ENCODE measurements at regions not wholly inside any gene's neighbourhood (a gene's known extent, or its start where the extent isn't known, plus 50 kb on each side); places are given as distances from the start of the nearest gene placed in this dataset.

DNA sequence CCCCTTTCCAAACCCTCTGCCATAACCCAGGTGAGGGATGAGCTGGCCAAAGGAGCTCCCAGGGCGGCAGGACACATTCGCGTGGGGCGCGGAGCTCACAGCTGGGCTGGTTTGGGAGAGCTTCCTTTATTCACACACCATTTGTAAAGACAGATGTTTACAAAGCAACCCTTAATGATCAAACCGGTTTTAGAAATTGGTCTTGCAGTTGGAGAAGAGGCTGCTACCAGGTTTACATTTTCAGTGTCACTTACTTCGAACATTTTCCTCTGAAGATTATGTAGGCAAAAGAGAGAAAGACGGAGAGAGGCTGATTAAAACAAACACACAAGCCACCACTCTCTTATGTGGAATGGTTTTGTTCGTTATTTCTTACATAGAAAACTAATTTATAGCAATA, 648.7 kb downstream of the IRX1 start:
- DNase-seq: no peak

DNA sequence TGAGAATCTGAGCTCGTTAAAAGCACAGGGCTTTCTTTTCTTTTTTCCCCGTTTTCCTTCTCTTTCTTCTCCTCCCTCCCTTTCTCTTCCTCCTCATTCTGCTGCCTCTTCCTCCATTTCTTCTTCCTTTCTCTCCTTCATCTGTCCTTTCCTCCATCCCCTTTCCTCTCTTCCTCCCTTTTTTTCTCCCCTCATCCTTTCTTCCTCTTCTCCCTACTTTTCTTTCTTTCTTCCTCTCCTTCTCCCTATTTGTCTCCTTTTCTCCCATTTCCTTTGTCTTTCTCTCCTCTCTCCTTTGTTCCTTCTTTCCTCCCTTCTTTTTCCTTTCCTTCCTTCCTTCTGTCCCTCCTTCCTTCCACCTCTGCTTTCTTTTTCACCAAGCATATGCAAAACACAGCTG, 649.4 kb downstream of the IRX1 start:
- DNase-seq: no peak

DNA sequence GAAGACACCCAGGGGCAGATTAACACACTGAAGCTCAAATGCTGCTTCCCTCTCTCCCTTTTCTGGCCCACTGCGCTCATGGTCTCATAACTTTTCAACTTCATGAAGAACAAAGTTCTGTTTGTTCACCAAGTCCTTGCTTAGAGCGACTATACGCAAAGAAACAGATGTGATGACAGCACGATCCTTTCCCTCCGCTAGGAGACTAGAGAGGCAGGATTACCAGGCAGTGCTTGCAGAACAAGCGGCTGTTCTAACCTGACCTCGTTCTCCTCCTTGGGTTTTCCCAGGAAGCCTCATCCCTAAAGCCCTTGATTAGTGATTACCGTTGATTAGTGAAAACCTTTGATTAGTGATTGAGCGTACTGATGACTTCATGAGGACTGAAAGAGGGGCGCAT, 649.9 kb downstream of the IRX1 start:
- DNase-seq: no peak

DNA sequence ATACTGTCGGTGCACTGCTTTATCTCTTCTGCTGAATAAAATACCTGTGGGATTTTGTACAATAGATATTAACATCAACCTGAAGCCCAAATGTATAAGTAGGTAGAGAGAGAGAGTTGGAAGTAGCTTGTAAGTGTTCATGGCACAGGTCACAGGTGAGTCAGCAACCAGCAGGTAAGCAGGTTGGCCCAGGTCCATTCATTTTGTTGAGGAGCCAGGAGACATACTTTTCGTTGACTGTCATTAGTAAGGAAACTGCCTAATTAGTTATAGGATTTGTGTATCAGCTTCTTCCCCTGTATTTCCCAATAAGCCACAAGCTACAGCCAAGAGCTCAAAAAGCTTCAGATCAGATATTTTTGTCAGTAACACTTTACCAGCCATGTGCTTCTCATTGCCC, 650.8 kb downstream of the IRX1 start:
- no peak for DNase-seq

GRCh38 chr5:4250254-4250653, 654.6 kb downstream of the IRX1 start:
- no peak for DNase-seq

DNA sequence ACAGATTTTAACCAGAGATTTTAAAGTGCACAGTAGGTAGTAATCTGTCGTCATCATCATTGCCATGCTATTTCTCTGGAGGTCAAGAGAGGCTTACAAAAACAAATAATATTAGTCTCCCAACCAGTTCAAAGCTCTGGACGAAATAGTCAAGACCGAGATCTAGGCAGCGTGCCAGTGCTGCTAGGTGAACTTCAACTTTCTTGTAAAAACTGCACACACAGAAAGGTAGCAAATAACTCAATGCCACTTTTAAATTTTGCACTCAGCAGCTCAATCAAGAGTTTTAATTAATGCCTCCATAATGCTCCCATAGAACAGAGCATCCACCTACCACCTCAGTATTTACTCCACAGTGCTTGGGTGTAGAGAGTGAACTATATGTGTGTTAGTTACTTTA, 656.8 kb downstream of the IRX1 start:
- DNase-seq: no peak

GRCh38 chr5:4254736-4255135, 659.1 kb downstream of the IRX1 start:
- DNase-seq: no peak

GRCh38 chr5:4255441-4255840, 659.8 kb downstream of the IRX1 start:
- DNase-seq: no peak

GRCh38 chr5:4258170-4258569, 662.5 kb downstream of the IRX1 start:
- no peak for DNase-seq

- DNase-seq: no peak
Observed at GRCh38 chr5:4271193-4271592, 675.6 kb downstream of the IRX1 start.

DNA sequence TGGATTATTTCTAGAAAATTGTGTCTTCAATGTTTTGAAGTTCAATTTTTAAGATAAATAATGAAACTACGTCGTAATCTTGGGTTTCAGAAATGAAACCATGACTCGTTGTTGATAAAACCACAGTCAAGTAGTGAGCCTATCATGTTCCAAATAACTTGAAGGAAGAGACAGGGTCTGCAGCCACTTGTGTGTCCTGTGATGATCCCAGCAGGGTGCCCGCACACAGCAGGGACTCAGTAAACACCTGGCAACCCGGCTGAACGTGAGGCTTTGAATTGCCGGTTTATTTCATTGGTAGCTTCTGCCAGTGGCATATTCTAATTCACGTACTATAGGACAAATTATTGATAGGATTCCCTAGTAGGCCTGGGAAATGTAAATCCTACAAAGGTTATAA, 679.6 kb downstream of the IRX1 start:
- no peak for DNase-seq

GRCh38 chr5:4294878-4295277, 699.2 kb downstream of the IRX1 start:
- no peak for DNase-seq

DNA sequence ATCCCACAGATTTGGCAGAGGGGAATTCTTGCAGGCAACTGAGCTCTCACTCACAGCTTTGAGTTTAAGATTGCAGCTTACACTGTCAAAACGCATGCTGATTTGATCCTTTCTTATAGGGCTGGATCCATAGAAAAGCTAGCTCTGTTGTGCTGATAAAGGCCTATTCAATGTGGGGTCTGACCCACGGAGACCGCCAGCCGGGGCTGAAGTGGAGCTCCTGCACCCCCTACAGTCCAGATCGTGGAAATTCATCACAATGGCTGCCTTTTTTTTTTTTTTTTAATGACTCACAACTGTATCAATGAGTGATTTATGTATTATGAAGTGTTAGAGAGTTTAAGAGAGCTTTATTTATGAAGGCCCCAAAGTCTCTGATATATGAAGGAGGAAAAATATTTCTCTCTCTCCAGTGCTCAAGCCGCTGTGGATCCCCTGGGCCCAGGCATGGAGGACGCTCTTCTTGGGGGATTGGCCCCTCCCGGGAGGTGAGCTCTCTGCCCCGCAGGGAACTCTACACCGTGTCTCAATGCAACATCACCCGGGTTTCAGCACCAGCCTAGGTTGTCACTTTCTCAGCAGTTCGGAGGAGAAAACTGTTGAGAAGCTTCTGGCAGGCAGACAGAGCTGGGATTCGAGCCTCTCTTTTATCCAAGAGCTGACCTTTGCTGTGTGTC, 700.2 kb downstream of the IRX1 start:
- DNase-seq: no peak

DNA sequence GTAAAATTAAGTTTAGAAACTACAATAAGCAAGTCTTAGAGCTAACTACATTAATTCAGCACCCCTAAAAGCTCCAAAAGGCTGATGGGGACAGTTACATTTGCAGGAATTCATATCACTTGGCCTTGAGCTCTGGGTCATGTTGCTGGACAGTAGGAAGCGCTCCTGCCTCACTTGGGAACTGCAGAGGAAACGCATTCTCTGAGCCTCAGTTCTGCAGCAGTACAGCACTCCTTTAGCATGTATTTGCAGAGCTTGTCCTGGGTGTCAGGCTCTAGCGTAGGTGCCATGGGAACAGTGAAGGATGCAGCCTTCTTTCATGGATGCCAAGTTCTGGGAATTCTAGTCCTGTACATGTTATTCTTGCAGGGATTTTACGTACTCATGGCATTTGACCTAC, 710.4 kb downstream of the IRX1 start:
- DNase-seq: no peak

- no peak for DNase-seq
Observed at GRCh38 chr5:4309026-4309425, 713.4 kb downstream of the IRX1 start.

DNA sequence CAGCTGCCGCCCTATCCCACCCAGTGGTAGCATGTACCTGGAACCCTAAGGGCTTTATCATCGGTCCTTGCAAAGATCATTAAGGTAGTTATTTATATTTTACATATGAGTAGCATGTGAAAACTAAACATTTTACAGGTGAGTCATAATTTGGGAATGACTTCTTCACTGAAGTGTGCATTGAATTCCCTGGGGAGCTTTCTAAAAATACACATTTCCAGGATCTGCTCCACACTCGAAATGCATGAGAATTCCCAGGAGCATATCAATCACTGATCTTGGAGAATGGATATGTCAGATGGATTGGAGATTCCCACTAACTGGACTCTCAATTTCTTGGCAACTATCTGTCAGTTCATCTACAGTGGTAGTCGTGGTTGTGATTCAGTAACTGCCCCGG, 717.5 kb downstream of the IRX1 start:
- DNase-seq: no peak

DNA sequence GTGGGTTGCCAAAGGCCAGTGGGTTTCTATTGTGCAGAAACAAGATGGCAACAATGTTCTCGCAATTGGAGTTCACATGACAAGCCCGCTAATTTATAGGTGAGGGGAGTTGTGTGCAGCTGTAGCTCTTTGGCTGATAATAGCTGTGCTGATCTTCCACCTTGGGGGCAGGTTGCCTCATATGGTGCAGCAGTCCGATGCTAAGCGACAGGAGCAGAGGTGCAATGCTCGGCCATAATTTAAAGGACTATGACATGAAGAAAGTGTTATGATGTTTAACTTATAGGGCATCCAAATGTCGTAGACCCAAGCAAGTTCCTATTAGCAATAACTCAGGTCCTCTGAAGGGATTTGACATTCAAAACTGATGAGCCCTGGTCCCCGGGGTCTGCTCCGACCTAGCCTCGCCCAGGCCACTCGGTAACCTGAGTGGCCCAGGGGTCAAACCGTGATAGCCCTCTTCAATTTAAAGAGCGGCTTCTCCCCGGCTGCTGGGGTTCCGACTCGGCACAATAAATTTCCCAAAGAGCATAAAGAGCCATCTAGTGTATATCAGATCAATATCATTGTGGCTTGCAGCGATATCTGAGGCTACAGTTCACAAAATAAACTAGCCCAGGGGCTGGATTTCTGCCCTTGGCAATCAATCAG, 724.0 kb downstream of the IRX1 start:
- no peak for DNase-seq

DNA sequence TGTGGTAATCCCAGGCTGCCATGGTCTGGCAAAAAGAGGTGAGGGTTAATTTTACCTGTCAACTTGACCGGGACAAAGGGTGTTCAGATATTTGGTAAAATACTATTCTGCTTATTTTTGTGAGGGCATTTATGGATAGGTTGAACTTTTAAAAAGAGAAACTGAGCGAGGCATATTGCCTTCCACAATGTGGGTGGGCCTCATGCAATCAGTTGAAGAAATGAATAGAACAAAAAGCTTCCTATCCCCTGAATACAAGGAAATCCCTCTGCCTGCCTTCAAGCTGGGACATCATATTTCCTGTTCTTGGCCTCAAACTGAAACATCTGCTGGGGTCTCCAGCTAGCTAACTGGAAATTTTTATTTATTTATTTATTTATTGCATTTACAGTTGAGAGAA, 734.7 kb downstream of the IRX1 start:
- no peak for DNase-seq

- DNase-seq: no peak
Observed at GRCh38 chr5:4335078-4335477, 739.4 kb downstream of the IRX1 start.

GRCh38 chr5:4337519-4337918, 741.9 kb downstream of the IRX1 start:
- no peak for DNase-seq

GRCh38 chr5:4339949-4340348, 744.3 kb downstream of the IRX1 start:
- no peak for DNase-seq

GRCh38 chr5:4345850-4346249, 750.2 kb downstream of the IRX1 start:
- DNase-seq: no peak

GRCh38 chr5:4348423-4348822, 752.8 kb downstream of the IRX1 start:
- DNase-seq: no peak

DNA sequence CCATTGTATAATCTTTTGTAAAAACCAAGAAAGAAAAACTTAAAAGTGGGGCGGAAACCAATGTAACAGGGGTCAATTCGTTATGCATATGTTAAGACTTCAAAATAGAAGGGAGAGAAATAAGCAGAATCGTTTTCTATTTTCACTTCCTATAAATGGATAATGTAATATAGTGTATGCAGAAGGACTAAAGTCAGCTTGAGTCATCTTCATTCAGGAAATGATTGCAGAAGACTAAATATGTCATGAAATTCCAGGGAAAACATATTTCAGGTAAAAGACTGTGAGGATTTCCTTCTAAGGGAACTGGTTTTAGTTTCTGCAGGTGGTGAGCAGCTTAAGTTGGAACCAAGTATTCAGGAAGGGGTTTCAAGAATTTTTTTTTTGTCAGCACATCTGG, 753.3 kb downstream of the IRX1 start:
- DNase-seq: no peak

DNA sequence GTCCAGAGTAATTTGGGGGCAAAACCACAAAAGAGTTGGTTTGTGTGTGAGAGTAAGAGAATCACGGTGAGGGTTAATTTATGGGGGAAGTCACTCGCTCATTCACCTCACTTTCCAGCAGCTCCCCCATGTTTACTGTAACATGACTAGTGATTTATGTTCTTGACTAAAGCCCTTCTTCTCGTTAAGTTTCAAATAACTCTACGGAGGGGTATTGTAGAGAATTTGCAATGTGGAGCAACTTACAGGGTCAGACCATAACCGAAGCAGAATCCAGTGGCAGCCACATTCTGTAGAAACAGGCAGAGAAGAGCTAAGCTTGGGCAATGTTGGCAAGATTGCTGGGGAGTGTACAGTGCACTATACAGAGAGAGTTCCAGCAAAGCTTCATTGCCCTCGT, 760.6 kb downstream of the IRX1 start:
- DNase-seq: no peak
